Occipital lobe (tissue), 1 donor: ENCODE measurements at regions not wholly inside any gene's neighbourhood (a gene's known extent, or its start where the extent isn't known, plus 50 kb on each side); places are given as distances from the start of the nearest gene placed in this dataset.
"Not testable (repeated sequence)": the region's sequence is repeated elsewhere in the genome, so short reads cannot be mapped to it uniquely, and the experiment has no call there.

Experiments
- DNase-seq: peaks from one replicate; lab custom pipeline; 2025; lab: John Stamatoyannopoulos, UW

GRCh38 chr15:96666979-96667378 is 336.5 kb downstream of the NR2F2 start:
- DNase-seq, result not testable (repeated sequence)

- no peak for DNase-seq
These were observed 339.9 kb downstream of the NR2F2 start for GRCh38 chr15:96670389-96670788.

- no peak for DNase-seq
These were observed 342.1 kb downstream of the NR2F2 start for GRCh38 chr15:96672629-96673028.

GRCh38 chr15:96678386-96678785 is 347.9 kb downstream of the NR2F2 start:
- no peak for DNase-seq

- DNase-seq, result no peak
These were observed 357.0 kb downstream of the NR2F2 start for GRCh38 chr15:96687388-96688107.

- no peak for DNase-seq
These were observed 360.2 kb downstream of the NR2F2 start for GRCh38 chr15:96690733-96691132.

GRCh38 chr15:96692826-96693225 is 362.3 kb downstream of the NR2F2 start:
- DNase-seq, result no peak

- no peak for DNase-seq
These were observed 363.0 kb downstream of the NR2F2 start for GRCh38 chr15:96693515-96693914.

- DNase-seq, result no peak
These were observed 363.6 kb downstream of the NR2F2 start for GRCh38 chr15:96693990-96694517.

- DNase-seq, result no peak
These were observed 364.9 kb downstream of the NR2F2 start for GRCh38 chr15:96695426-96695825.

- no peak for DNase-seq
These were observed 369.4 kb downstream of the NR2F2 start for GRCh38 chr15:96699871-96700401.

GRCh38 chr15:96700555-96700954 is 370.1 kb downstream of the NR2F2 start:
- DNase-seq, result no peak

GRCh38 chr15:96701443-96701842 is 370.9 kb downstream of the NR2F2 start:
- DNase-seq, result no peak

GRCh38 chr15:96701877-96702276 is 371.4 kb downstream of the NR2F2 start:
- DNase-seq, result no peak

- DNase-seq, result no peak
These were observed 372.1 kb downstream of the NR2F2 start for GRCh38 chr15:96702589-96702988.

- no peak for DNase-seq
These were observed 372.6 kb downstream of the NR2F2 start for GRCh38 chr15:96703091-96703490.

- DNase-seq, result no peak
These were observed 373.5 kb downstream of the NR2F2 start for GRCh38 chr15:96703794-96704550.

- no peak for DNase-seq
These were observed 385.6 kb downstream of the NR2F2 start for GRCh38 chr15:96716075-96716474.

GRCh38 chr15:96716478-96716877 is 386.0 kb downstream of the NR2F2 start:
- DNase-seq, result no peak

- DNase-seq, result no peak
These were observed 389.8 kb downstream of the NR2F2 start for GRCh38 chr15:96720251-96720650.

- no peak for DNase-seq
These were observed 390.2 kb downstream of the NR2F2 start for GRCh38 chr15:96720656-96721055.

- no peak for DNase-seq
These were observed 398.1 kb downstream of the NR2F2 start for GRCh38 chr15:96728591-96728990.

GRCh38 chr15:96732704-96733103 is 402.2 kb downstream of the NR2F2 start:
- DNase-seq, result no peak
